ENCODE measurements at regions not wholly inside any gene's neighbourhood (a gene's known extent, or its start where the extent isn't known, plus 50 kb on each side); places are given as distances from the start of the nearest gene placed in this dataset.
"Not testable (repeated sequence)": the region's sequence is repeated elsewhere in the genome, so short reads cannot be mapped to it uniquely, and the experiment has no call there.

GRCh38 chr20:30660982-30661381 lies 596.5 kb upstream of the DEFB115 start:
- not testable (repeated sequence) for TF ChIP-seq POLR2A (IDR thresholded peaks at IDR 0.05)
- TF ChIP-seq, protein P1, sequence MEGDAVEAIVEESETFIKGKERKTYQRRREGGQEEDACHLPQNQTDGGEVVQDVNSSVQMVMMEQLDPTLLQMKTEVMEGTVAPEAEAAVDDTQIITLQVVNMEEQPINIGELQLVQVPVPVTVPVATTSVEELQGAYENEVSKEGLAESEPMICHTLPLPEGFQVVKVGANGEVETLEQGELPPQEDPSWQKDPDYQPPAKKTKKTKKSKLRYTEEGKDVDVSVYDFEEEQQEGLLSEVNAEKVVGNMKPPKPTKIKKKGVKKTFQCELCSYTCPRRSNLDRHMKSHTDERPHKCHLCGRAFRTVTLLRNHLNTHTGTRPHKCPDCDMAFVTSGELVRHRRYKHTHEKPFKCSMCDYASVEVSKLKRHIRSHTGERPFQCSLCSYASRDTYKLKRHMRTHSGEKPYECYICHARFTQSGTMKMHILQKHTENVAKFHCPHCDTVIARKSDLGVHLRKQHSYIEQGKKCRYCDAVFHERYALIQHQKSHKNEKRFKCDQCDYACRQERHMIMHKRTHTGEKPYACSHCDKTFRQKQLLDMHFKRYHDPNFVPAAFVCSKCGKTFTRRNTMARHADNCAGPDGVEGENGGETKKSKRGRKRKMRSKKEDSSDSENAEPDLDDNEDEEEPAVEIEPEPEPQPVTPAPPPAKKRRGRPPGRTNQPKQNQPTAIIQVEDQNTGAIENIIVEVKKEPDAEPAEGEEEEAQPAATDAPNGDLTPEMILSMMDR (IDR thresholded peaks at IDR 0.05), result not testable (repeated sequence)
